GM12878 (cell line): ENCODE measurements at regions not wholly inside any gene's neighbourhood (a gene's known extent, or its start where the extent isn't known, plus 50 kb on each side); places are given as distances from the start of the nearest gene placed in this dataset.

Experiments used
- ATAC-seq: fragments of 200-7000 bp; cut with Tn5 transposase; 3 replicates; pipeline ENCODE4 v1.9.1; 2020; ENCODE audit warnings: mild to moderate bottlenecking, moderate library complexity
- BruUV-seq: library from RNA; stranded (reverse); fragments of 400-500 nt; replicated peaks from 2 replicates; lab custom pipeline; 2021; lab: Mats Ljungman, UMichigan
- CTCF ChIA-PET: fragments of 300-600 bp; sonication (Branson Sonifier 250); formaldehyde crosslinking; extraction: SDS; loops from one replicate; lab custom pipeline; 2021; ENCODE audit warnings: inconsistent platforms; lab: Yijun Ruan, JAX
- POLR2A ChIA-PET: fragments of 350-600 bp; formaldehyde crosslinking; extraction: SDS; loops from one replicate; lab custom pipeline; 2021; ENCODE audit warnings: inconsistent platforms; lab: Charles Lee
- RAD21 ChIA-PET: fragments of 300-600 bp; sonication (Branson Sonifier 250); formaldehyde crosslinking; loops from one replicate; lab custom pipeline; 2023; ENCODE audit warnings: antibody characterized with exemption; ENCODE audit not compliant: unreplicated experiment; lab: Charles Lee
- SMC1A ChIA-PET: fragments of 300-600 bp; sonication (Branson Sonifier 250); formaldehyde crosslinking; loops from one replicate; lab custom pipeline; 2023; ENCODE audit not compliant: unreplicated experiment, uncharacterized antibody; lab: Charles Lee
- DNase-seq: peaks from one replicate; pipeline ENCODE4 v3.0.0-alpha.2; 2011; ENCODE audit warnings: low read depth, low spot score
- FAIRE-seq: peaks from 3 replicates; lab custom pipeline; 2011; peaks lifted over from hg19 to GRCh38; lab: Jason Lieb, UNC
- H2AFZ ChIP-seq: 2 replicates; pipeline ENCODE4 v1.6.0; 2011; ENCODE audit warnings: low read depth, low read length, control low read depth; ENCODE audit not compliant: control insufficient read depth
- H3K27ac ChIP-seq: 2 replicates; pipeline ENCODE4 v1.5.1; 2011; ENCODE audit warnings: control low read depth; ENCODE audit not compliant: control insufficient read depth, insufficient read depth
- H3K27me3 ChIP-seq, 2 experiments: replicated peaks in 1 of 2; 2 replicates each; pipeline versions ENCODE4 v1.6.0 to v1.6.1; 2011; ENCODE audit warnings: low read length in 1 of 2; ENCODE audit not compliant: control insufficient read depth in 2 of 2, insufficient read depth in 2 of 2
- H3K36me3 ChIP-seq, 2 experiments: 2 replicates each; pipeline ENCODE4 v1.5.1; 2011; ENCODE audit warnings: low read length in 1 of 2; ENCODE audit not compliant: control insufficient read depth in 2 of 2, insufficient read depth in 2 of 2
- H3K4me1 ChIP-seq: 2 replicates; pipeline ENCODE4 v1.6.1; 2011; ENCODE audit warnings: mild to moderate bottlenecking, low read length, moderate library complexity, mixed read lengths; ENCODE audit not compliant: control insufficient read depth, insufficient read depth
- H3K4me2 ChIP-seq: 2 replicates; pipeline ENCODE4 v1.6.0; 2011; ENCODE audit warnings: control low read depth; ENCODE audit not compliant: control insufficient read depth, insufficient read depth
- H3K4me3 ChIP-seq: fragments of 200-600 bp; sonication (generic); 2 replicates; pipeline ENCODE4 v1.5.1; 2016
- H3K79me2 ChIP-seq: 2 replicates; pipeline ENCODE4 v1.6.0; 2011; ENCODE audit warnings: low read length; ENCODE audit not compliant: control insufficient read depth, insufficient read depth
- H3K9ac ChIP-seq: 2 replicates; pipeline ENCODE4 v1.8.0; 2011; ENCODE audit warnings: low read length, control low read depth, mixed read lengths; ENCODE audit not compliant: control insufficient read depth, insufficient read depth
- H3K9me3 ChIP-seq: replicated peaks from 3 replicates; pipeline ENCODE4 v1.5.1; 2011; ENCODE audit warnings: mild to moderate bottlenecking, low read length; ENCODE audit not compliant: control insufficient read depth, insufficient read depth
- H4K20me1 ChIP-seq: 2 replicates; pipeline ENCODE4 v1.6.0; 2011; ENCODE audit not compliant: control insufficient read depth, insufficient read depth
- LARP7 ChIP-seq: fragments of 450-650 bp; IDR thresholded peaks from 2 replicates; pipeline ENCODE4 v1.6.1; 2017; ENCODE audit warnings: mild to moderate bottlenecking
- PAX8 ChIP-seq: fragments of 450-650 bp; IDR thresholded peaks from 2 replicates; pipeline ENCODE4 v1.6.1; 2017; ENCODE audit warnings: mild to moderate bottlenecking, moderate library complexity
- PKNOX1 ChIP-seq: fragments of 450-650 bp; IDR thresholded peaks from 2 replicates; pipeline ENCODE4 v1.6.1; 2016; ENCODE audit warnings: mild to moderate bottlenecking
- POU2F2 ChIP-seq: IDR thresholded peaks from 3 replicates; pipeline ENCODE4 v1.6.1; 2011; ENCODE audit warnings: low read depth, mild to moderate bottlenecking, low read length, borderline replicate concordance
- RAD21 ChIP-seq: IDR thresholded peaks from 2 replicates; pipeline ENCODE4 v1.6.1; 2011; ENCODE audit warnings: mild to moderate bottlenecking, low read depth, low read length, moderate library complexity; ENCODE audit not compliant: insufficient read depth
- WGBS: methylation state at CpG from one replicate; pipeline ENCODE4 v1.1.6; 2016; ENCODE audit warnings: low lambda C conversion rate; ENCODE audit not compliant: insufficient replicate concordance, insufficient coverage; ENCODE audit errors: missing lambda C conversion rate; 5-methylcytosine and 5-hydroxymethylcytosine counted together
- in situ Hi-C: fragments of 300-500 bp; cut with MboI; formaldehyde crosslinking; loops from 9 replicates; pipeline ENCODE4 v1.14.3; 2018; ENCODE audit warnings: mixed read lengths
- intact Hi-C: fragments of 100-400 bp; cut with micrococcal nuclease; formaldehyde crosslinking; loops from one replicate; pipeline ENCODE4 v1.14.2; 2022; ENCODE audit not compliant: unreplicated experiment
- TF ChIP-seq, protein P1 (sequence below): fragments of 450-650 bp; IDR thresholded peaks from 2 replicates; pipeline ENCODE4 v1.6.1; 2018; ENCODE audit warnings: mild to moderate bottlenecking, low read depth, moderate library complexity; ENCODE audit not compliant: partially characterized antibody

DNA sequence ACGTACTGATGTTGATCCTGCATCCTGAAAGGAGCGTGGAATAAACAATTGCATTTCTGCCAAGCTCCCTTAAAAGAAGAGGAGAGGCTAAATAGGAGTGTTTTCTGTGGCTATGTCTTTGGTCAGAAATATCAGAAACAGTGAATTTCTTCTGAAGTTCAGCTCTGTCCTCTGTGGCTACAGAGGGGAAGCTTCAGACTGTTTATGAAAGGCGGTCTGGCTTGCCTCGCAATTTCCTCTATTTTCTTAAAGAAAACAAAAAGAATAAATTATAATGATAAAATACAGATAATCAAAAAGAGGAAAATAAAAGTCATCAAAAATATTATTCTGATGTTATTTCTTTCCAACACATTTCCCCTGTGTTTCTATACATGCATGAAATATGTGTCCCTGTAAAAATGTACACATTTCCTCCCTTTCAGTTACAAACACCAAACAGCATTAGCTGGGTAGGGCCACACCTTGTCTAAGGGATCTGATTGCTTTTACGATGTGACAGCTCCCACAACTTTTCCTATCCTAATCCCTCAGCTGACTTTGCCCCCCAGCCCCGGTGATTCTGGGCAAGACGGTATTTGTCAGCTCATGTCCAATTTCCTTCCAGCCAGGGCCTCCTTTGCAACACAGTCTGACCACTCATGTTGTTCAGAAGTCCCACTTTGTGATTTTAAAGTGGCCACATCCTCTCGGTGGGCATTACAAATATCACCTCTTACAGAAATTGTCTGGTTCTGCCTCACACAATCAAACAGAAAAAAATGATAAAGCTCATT is 439.0 kb downstream of the HS3ST3B1 start:
- FAIRE-seq: no peak
- intact Hi-C loops: loop anchor here (10.0 kb wide), 1 partner anchor 75 kb away; no protein-coding TSS in a partner anchor
- TF ChIP-seq PKNOX1 (no peak), PAX8 (no peak), LARP7 (no peak), POU2F2 (no peak), RAD21 (no peak)
- TF ChIP-seq, protein P1, sequence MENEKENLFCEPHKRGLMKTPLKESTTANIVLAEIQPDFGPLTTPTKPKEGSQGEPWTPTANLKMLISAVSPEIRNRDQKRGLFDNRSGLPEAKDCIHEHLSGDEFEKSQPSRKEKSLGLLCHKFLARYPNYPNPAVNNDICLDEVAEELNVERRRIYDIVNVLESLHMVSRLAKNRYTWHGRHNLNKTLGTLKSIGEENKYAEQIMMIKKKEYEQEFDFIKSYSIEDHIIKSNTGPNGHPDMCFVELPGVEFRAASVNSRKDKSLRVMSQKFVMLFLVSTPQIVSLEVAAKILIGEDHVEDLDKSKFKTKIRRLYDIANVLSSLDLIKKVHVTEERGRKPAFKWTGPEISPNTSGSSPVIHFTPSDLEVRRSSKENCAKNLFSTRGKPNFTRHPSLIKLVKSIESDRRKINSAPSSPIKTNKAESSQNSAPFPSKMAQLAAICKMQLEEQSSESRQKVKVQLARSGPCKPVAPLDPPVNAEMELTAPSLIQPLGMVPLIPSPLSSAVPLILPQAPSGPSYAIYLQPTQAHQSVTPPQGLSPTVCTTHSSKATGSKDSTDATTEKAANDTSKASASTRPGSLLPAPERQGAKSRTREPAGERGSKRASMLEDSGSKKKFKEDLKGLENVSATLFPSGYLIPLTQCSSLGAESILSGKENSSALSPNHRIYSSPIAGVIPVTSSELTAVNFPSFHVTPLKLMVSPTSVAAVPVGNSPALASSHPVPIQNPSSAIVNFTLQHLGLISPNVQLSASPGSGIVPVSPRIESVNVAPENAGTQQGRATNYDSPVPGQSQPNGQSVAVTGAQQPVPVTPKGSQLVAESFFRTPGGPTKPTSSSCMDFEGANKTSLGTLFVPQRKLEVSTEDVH: no peak
- Histone ChIP-seq H3K27me3 (no peaks in the 10 kb centered on the region), H3K36me3 (no peaks in the 10 kb centered on the region), H3K9me3 (no peaks in the 10 kb centered on the region), H3K9ac (no peak overlapping the region), H3K27ac (no peak overlapping the region), H3K4me3 (no peak overlapping the region), H3K4me1 (no peaks in the 10 kb centered on the region), H3K4me2 (no peak overlapping the region), H4K20me1 (no peaks in the 10 kb centered on the region), H3K79me2 (no peaks in the 10 kb centered on the region), H2AFZ (no peak overlapping the region)
- ChIA-PET SMC1A (no interaction called here), CTCF (no interaction called here), RAD21 (no interaction called here), POLR2A (no interaction called here)
- DNase-seq: no peak
- 50% methylated on average over 8 of the region's 8 CpGs for WGBS
- ATAC-seq: no peak
- BruUV-seq: no TSS peak
- in situ Hi-C loops: no loop called here
